Epithelial cell of prostate (primary cell): ENCODE measurements at regions not wholly inside any gene's neighbourhood (a gene's known extent, or its start where the extent isn't known, plus 50 kb on each side); places are given as distances from the start of the nearest gene placed in this dataset.

Experiments
- DNase-seq: peaks from one replicate; pipeline ENCODE4 v3.0.0-alpha.2; 2011; ENCODE audit warnings: low read depth, low spot score
- H3K27ac ChIP-seq: fragments of 450-650 bp; 2 replicates; pipeline ENCODE4 v1.5.1; 2017; ENCODE audit warnings: mild to moderate bottlenecking

DNA sequence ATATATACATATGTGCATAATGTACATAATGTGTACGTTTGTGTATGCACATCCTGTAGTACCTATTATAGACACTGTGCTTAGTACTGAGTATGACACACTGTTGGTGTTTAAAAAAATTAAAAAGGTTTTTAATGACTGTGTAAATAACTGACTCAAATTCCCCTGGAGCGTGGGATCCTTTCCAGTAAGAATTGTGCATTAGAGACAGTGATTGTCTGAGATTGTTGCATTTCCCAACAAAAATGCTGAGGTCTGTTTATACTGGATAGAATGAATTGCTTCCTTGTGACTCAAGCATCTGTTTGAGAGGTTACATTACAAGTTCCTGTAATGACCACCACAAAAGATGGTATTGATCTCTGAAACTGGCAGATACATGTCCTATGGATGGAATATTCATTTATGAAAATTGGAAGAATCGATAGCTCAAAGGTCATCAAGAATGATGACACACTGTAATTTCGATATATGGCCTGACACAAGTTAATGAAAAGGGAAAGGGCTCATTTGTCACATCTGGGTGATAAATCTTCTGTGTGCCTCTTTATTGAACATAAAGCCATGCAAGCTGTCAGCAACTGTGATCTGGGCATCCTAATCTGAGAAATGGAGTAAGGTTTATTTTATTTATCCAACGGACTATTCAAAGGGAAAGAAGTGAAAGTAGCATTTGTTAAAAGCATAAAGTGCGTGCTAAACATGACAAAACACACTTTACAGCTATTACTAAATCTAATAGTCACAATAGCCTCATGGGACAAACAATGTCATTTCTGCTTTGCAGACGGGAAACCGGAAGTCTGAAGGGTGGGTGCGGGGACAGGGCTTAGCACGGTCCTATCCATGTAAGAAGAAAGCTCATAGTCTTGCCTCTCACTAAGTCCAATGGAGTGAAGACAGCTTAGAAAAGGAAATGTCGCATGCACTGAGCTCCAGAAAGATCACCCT, 228.8 kb downstream of the CDH11 start:
- peak; percentile 53 for DNase-seq
- no peak overlapping the region for H3K27ac ChIP-seq

DNA sequence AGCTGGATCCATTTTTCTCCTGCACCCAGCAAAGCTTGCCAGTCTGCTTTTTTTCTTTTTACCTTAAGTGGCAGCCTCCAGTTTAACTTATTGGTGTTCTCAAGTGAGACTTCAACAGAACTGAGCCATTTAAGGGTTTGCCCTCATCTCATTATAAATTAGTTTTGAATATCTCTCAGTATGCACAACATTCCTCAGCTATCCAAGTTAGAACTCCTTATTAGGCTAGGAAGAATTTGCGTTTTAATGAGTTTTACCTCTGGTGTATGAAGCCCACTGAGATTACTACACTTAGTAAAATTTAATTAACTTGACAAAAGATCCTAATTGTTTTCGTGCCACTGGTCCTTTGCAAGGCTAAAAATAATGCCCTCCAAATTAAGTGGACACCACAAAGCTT, 232.4 kb downstream of the CDH11 start:
- no peak overlapping the region for H3K27ac ChIP-seq
- no peak for DNase-seq

DNA sequence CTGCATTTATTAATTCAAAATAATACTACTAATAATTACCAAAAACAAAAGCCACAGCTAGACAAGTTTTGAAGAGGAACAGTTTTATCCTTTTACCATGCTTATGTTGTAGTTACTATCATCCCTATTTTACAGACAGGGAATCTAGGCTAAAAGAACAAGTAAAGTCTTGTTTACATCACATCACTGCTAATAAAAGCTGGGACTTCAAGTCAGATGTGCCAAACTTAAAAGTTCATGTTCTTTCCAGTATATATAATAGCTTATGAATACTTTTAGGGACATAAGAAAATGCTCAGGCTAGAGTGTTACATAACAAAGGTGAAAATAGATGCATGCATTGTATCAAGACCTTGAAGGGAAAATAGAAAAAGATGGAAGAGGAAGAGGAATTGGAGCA, 234.2 kb downstream of the CDH11 start:
- no peak for DNase-seq

DNA sequence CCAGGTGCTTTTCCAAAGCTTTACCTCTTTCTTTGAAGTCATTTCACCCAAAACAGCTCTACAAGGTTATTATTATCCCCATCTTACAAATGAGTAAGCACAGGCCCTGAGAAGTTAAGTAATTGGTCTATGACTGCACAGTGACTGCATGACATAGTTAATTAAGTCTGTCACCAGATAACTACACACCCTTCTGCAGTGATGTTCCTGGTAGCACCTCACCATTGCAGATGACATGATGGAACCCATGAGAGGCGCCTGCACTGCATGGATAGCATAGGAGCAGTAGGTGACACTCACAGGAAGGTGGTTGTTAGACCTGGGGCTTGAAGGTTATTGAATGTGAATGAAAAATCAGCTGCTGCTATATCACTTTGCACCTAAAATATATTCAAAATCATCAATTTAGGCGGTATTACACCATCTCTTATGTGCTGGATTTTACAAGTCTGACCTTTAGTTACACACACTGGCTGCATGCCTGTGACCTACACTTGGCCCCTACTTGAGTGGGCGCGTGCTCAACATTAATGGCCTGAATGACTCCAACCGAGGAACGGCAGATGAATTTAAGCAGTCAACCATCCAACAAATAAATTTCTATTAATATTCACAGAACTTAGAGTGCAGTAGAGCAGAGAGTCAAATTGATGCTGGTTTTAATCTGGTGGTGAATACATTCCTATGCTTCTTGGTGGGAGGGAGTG, 239.6 kb downstream of the CDH11 start:
- DNase-seq = no peak
- H3K27ac ChIP-seq = no peak overlapping the region

More for the DNA sequence above, 234.2 kb downstream of the CDH11 start:
- H3K27ac ChIP-seq = no peak overlapping the region

DNA sequence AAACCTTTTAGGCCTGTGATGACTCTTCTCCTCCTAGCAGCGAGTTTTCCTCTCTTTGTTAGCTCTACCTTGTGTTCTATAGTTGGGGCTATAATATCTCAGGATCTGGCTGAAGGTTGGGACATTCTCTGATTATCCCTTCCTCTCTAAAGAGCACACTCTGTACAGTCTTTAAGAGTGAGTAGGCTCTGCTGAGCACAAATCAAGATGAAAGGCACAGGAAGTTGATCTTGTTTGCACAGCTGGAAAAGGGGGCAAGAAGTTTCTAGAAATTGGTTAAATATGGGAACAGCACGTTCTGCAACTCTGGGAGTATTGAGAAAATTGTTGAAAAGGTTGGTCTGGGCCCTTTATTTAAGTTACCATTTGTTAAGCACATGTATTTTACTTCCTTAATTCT, 240.9 kb downstream of the CDH11 start:
- no peak overlapping the region for H3K27ac ChIP-seq
- DNase-seq = no peak

DNA sequence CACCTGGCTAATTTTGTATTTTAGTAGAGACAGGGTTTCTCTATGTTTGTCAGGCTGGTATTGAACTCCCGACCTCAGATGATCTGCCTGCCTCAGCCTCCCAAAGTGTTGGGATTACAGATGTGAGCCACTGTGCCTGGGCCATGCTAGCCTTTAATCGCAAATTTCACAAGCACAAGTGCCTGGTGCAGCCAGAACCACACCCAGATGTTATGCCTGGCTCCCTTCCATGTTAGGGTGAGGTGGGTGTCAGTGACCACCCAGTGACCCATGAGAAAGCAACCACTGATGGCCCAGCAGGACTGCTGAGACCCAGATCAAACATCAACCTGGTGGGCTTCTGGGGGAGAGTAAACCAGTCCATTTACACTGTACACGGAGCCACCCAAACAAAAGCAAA, 241.9 kb downstream of the CDH11 start:
- no peak for DNase-seq
- H3K27ac ChIP-seq = no peak overlapping the region

DNA sequence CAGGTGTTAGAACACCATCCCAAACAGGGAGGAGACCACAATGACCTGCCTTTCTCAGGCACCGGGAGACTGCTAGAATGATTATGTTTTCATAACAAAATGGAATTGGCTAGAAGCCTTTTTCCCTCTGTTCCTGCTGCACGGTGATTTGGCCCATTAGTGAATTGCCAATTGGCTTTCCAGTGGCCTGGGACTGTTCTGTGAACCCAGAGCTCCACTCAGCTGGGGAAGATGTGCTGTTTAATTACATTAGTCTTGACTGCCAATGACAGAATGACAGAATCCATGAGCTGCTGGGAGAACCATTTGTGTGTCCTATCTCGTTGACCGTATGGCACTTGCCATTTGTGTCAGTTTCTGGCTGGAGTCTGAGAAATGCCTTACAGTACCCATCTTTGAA, 242.9 kb downstream of the CDH11 start:
- no peak overlapping the region for H3K27ac ChIP-seq
- no peak for DNase-seq

DNA sequence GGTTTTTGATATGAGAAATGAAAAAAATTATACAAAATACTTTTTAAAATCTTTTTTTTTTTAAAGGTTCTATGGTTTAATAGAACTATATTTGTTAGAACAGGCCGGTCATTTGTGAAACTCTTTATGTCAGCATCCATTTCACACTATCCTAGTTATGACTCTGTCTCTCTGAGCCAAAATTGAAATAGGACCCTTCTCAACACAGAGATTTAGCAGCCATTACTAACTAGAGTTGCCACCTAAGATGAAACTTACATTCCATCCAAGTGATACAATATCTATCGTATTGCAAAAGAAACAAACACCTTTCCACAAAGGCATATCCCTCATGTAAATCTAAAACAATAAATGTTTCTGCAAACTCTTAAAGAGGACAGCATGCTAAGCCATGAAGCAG, 249.8 kb downstream of the CDH11 start:
- H3K27ac ChIP-seq = no peak overlapping the region
- no peak for DNase-seq

DNA sequence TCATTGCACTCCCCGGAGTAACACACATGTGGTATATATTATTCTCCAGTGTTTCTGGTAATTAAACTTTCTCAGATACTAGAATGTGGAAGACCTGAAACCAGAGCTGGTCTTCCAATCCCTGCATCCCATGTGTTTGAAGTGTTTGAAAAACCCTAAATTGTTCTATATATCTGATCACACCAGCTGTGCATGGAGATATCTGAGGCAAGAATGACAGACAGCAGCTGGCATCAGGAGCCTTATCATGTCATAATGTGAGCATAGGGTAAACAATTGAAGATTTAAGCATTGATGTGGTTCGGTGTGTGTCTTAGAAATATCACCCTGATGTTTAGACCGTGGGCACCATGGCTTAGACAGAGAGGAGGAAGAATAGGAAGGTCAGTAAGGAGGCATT, 251.0 kb downstream of the CDH11 start:
- no peak for DNase-seq
- H3K27ac ChIP-seq = no peak overlapping the region

DNA sequence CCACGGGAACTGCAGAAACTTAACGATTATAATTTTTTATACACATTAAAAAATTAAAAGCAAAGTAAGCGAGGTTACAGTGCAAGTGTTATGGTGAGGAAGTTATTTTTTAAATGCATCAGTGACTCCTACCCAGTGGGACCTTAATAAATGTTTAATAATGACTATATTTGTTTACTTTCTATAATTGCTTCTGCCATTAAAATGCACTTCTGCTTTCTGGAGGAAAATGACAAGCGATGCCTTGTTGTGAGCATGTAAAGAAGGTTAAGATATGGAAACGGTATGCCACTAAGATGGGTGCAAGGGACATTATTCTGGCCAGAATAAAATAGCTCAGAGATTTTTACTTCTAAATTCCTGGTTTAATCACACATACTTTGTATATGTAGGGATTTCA, 252.1 kb downstream of the CDH11 start:
- no peak overlapping the region for H3K27ac ChIP-seq
- DNase-seq = no peak

DNA sequence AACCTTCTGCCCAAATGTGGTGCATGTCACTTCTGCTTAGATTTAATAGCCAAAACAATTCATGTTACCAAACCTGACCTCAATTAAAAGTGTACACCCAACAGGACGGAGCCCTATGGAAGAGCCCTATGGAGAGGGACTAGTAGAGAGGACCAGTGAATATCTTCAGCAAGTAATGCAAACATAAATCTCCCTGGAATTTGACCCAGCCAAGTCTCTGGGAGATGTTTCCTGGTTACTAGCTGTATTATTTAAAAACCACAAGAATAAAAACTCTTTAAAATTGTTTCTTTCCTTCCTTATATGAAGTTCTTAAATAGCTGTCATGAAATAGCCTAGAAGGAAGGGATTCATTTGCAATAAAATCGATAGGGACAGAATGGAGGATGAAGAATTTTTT, 255.8 kb downstream of the CDH11 start:
- no peak for DNase-seq

DNA sequence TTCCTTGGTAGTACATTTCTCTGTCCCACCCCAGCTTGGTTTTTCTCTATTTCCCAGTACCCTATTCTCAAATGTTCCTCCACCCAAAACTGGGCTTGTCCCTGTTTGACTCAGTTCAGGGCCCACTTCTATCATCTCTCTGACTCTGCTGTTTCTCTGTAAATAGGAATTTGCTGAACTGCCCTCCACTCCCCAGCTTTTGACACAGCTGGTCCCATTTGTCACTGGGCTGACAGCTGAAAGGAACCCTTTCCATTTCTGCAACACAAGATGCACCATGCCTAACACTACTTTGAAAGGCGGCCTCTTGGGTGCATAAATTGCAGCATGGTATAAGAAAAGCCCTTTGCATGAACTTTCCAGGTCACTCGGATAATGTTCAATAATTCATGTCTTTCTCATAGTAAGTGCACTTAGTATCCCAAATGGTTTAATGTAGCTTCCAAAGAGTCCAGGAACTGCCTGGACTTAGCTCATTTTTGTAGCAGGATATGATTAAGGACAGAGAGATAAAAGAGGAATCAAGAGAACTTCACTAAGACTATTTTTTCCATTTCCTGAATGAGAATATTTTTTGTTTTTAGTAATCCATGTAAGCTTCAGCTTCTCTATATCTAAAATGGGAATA, 256.7 kb downstream of the CDH11 start:
- H3K27ac ChIP-seq = peak overlapping the region; percentile 56
- DNase-seq = no peak

More for the DNA sequence above, 255.8 kb downstream of the CDH11 start:
- no peak overlapping the region for H3K27ac ChIP-seq

DNA sequence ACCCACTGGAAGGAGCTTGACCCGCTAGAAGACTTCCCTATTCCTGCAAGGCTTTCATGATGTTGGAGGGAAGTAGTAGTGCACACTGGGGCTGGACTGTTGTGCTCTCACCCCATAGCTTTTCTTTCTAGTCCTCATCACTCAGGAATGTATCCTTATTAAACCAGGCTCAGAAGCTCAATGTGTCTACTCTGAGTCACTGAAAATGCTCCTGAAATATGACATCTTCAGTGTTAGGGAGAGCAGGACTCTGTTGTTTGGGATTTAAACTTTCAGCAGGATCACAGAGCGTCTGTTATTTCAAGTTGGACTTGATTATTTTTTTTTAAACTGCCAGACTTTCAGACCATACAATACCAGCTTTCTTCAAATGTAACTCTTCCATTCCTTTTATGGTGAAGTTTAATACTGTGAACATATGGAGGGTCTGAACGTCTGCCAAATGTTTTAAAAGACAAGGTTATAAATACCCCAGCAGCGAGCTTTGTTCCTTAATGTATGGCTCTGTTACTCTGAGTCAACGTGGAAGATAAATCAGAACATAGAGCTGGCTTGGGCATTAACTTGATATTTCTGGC, 257.5 kb downstream of the CDH11 start:
- peak; percentile 31 for DNase-seq
- peak overlapping the region; percentile 56 for H3K27ac ChIP-seq

DNA sequence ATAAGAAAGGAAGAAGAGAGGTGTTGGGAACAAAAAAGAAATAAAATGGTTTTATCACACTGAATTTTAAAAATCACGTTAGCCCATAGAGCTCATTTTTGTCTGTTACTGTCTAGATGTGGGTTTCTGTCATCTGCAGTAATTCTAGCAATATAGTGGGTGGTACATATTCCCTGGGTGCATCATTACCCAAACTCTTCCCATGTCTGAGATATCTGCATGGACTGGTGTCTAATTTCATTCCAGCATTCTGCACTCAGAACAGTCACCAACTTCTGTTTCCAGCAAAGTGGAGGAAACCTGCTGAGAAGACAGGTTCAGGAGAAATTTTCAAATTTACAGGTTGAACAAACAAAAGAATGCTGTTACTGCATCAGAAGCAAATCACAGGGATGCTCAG, 263.8 kb downstream of the CDH11 start:
- no peak overlapping the region for H3K27ac ChIP-seq
- DNase-seq = no peak

DNA sequence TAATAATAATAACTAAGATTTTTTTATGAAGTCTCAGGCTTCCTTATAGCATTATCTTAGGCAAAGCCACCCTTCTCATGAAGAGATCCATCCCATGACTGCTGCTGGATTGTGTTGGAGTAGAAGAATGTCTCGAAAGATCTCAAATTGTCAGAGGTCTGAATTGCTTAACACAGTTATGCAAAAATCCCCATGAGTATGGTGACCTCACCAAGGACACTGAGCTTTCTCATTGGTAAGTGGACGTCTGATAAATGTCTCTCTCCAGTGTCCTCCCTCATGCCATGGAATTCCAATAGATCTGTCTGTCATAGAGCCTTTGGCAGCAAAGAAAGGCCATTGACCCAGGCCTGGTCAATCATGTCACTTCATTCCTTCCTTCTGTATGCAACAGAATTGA, 264.5 kb downstream of the CDH11 start:
- no peak for DNase-seq
- H3K27ac ChIP-seq = no peak overlapping the region

DNA sequence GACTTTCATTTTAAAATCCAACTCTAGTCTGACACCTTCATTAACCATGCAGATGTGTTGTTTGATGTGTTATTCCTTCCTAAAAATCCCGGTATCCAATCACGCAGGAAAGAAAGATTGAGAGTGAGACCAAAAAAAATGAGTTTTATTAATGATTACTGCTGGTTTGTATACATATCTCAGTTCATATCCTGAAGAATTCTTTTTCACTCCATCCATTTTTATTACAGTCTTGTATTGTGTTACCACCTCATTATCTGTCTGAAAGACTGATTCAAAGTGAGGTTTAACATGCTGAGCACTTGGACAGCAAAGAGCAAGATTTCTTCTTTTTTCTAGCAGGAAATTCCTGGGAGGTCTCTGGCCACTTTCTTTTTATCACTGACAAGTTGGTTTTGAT, 268.3 kb downstream of the CDH11 start:
- no peak for DNase-seq
- H3K27ac ChIP-seq = no peak overlapping the region

DNA sequence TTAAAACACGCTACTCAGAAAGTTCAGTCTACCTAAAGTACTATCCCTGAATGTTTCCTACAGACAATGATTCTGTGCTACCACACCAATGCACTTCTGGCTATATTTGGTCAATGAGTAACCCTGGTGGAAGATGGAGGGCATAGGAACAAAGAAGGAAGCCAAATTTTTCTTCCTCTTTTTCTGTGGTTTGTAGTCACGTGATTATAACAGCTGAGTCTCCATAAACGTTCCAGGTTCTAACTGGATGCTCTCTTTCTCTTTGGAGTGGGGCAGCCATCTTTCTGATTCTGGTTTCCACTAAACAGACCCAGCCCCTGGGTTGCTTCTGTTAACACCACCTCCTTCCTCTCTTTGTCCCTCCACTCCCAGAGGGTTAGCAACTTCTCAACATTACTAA, 274.9 kb downstream of the CDH11 start:
- H3K27ac ChIP-seq = no peak overlapping the region
- DNase-seq = no peak

DNA sequence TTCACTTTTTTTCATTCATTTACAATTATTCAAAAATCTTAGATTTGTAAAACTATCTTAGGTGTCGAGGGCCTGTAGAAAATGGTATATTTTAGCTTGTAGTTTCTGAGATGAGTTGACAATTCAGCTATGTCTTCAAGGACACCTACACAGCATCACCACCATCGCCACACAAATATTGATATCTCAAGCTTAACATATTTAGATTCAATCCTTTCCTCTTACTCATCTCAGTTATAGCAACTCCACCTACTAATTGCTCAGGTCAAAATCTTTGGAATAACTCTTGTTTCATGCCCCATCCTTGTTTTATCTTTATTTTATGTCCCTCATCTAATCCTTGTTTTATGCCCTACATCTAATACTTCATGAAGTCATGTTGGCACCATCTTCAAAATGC, 276.8 kb downstream of the CDH11 start:
- no peak for DNase-seq
- H3K27ac ChIP-seq = no peak overlapping the region

DNA sequence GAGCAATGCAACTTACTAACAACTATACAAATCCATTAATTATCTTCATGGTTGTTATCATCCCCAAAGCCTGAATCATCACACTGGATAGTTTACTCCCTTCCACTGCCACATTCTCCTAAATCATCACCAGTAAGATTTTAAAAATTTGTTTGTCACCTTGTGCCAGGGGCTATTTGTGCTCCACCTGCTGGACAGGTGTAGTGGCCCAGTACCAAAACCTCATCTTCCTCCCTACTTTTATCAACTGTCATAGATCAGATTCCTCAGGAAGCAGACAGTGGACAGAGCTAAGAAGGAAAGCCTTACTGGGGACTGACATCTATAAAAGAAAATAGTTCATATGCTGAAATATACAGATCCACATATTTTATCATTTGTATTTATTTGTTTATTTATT, 280.4 kb downstream of the CDH11 start:
- DNase-seq = no peak
- H3K27ac ChIP-seq = no peak overlapping the region

DNA sequence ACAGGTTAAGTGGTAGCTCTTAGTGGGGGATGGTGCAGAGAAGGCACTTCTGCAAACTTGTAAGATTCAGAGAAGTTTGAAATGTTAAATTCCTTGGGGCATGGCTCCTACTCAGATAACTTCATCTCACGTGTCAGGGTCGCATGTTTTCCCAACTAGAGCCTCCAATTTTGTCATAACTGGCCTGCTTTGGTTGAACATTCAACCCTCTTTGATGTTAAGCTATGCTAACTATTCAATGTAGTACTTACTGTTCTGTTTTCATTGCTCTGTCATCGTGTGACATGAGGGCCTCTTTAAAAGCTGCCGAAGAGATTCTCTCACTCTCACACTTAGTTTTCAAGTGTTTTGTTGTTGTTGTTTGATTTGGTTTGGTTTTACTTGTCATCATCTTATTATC, 280.8 kb downstream of the CDH11 start:
- no peak for DNase-seq
- no peak overlapping the region for H3K27ac ChIP-seq

DNA sequence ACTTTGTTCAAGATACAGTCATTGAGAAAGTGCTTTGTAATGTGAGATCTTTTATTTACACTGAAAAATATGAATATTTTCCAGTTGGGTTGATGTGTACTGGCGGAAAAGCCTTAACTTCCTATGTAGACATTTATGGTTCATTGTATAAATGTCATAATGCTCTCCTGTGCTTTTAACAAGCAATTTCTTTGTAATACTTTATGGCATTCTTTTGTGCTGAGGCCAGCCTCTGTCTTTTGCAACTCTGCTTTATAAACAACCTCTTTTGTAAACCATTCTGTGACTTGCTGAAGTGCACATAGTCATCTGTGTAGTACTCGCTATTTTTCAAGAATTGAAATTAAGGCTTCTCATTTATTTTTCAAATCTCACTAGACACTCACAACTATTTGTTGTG, 291.2 kb downstream of the CDH11 start:
- H3K27ac ChIP-seq = no peak overlapping the region
- no peak for DNase-seq
